Hepatocyte (in vitro differentiated cells): ENCODE measurements at regions not wholly inside any gene's neighbourhood (a gene's known extent, or its start where the extent isn't known, plus 50 kb on each side); places are given as distances from the start of the nearest gene placed in this dataset.
A peak's percentile ranks its signal among the peaks of the same experiment; 100 is the strongest.

Source experiments
- DNase-seq: peaks from one replicate; pipeline ENCODE4 v3.0.0-alpha.2; 2016; ENCODE audit warnings: low spot score
- H2AFZ ChIP-seq: fragments of 200-600 bp; sonication (generic); 2 replicates; pipeline ENCODE4 v1.6.0; 2016; ENCODE audit warnings: antibody characterized with exemption, mild to moderate bottlenecking
- H3K27ac ChIP-seq: fragments of 200-600 bp; sonication (generic); 2 replicates; pipeline ENCODE4 v1.5.1; 2016; ENCODE audit warnings: mild to moderate bottlenecking
- H3K27me3 ChIP-seq: fragments of 200-600 bp; sonication (generic); 2 replicates; pipeline ENCODE4 v1.6.1; 2016
- H3K36me3 ChIP-seq: fragments of 200-600 bp; sonication (generic); replicated peaks from 2 replicates; pipeline ENCODE4 v1.5.1; 2016; ENCODE audit warnings: low read depth; ENCODE audit not compliant: insufficient read depth
- H3K4me1 ChIP-seq: fragments of 200-600 bp; sonication (generic); 2 replicates; pipeline ENCODE4 v1.5.1; 2016; ENCODE audit warnings: mild to moderate bottlenecking, moderate library complexity; ENCODE audit not compliant: insufficient read depth
- H3K4me2 ChIP-seq: fragments of 200-600 bp; sonication (generic); 2 replicates; pipeline ENCODE4 v1.6.0; 2016
- H3K4me3 ChIP-seq: fragments of 200-600 bp; sonication (generic); 2 replicates; pipeline ENCODE4 v1.5.1; 2016; ENCODE audit warnings: mild to moderate bottlenecking
- H3K79me2 ChIP-seq: fragments of 200-600 bp; sonication (generic); 2 replicates; pipeline ENCODE4 v1.6.0; 2017; ENCODE audit warnings: mild to moderate bottlenecking
- H3K9me2 ChIP-seq: fragments of 200-600 bp; sonication (generic); replicated peaks from 2 replicates; pipeline ENCODE4 v1.6.0; 2017; ENCODE audit warnings: mild to moderate bottlenecking; ENCODE audit not compliant: insufficient read depth
- H3K9me3 ChIP-seq: fragments of 200-600 bp; sonication (generic); 2 replicates; pipeline ENCODE4 v1.5.1; 2016; ENCODE audit warnings: low read depth, mild to moderate bottlenecking
- H4K20me1 ChIP-seq: fragments of 200-600 bp; sonication (generic); 2 replicates; pipeline ENCODE4 v1.6.0; 2016; ENCODE audit warnings: mild to moderate bottlenecking; ENCODE audit not compliant: insufficient read depth, poor library complexity, severe bottlenecking
- CTCF ChIP-seq: fragments of 200-600 bp; sonication (generic); IDR thresholded peaks from 2 replicates; pipeline ENCODE4 v1.5.1; 2016; ENCODE audit warnings: antibody characterized with exemption, mild to moderate bottlenecking; ENCODE audit not compliant: poor library complexity
- EZH2 ChIP-seq: fragments of 200-600 bp; sonication (generic); IDR thresholded peaks from 2 replicates; pipeline ENCODE4 v1.6.1; 2016; ENCODE audit warnings: antibody characterized with exemption, mild to moderate bottlenecking, borderline replicate concordance
- EZH2phosphoT487 ChIP-seq: fragments of 200-600 bp; sonication (generic); IDR thresholded peaks from one replicate; pipeline ENCODE4 v1.6.1; 2018; ENCODE audit warnings: antibody characterized with exemption, mild to moderate bottlenecking, low read depth, moderate library complexity; ENCODE audit not compliant: unreplicated experiment, severe bottlenecking
- WGBS: methylation state at CpG from one replicate; pipeline ENCODE4 v1.1.6; 2016; ENCODE audit warnings: low lambda C conversion rate; ENCODE audit errors: missing lambda C conversion rate; 5-methylcytosine and 5-hydroxymethylcytosine counted together

- no peak for DNase-seq
- Histone ChIP-seq H3K9me3 (no peaks in the 10 kb centered on the region), H3K27me3 (no peaks in the 10 kb centered on the region), H3K4me1 (no peaks in the 10 kb centered on the region), H3K27ac (no peak overlapping the region), H3K4me3 (no peak overlapping the region), H3K4me2 (no peak overlapping the region), H3K79me2 (no peaks in the 10 kb centered on the region), H4K20me1 (no peaks in the 10 kb centered on the region), H3K9me2 (no peaks in the 10 kb centered on the region), H3K36me3 (no peaks in the 10 kb centered on the region), H2AFZ (no peak overlapping the region)
- 100% methylated on average over 1 of the region's 1 CpG for WGBS
- TF ChIP-seq CTCF (no peak), EZH2 (no peak), EZH2phosphoT487 (no peak)
These were observed 248.0 kb downstream of the SMARCA2 start for GRCh38 chr9:2263111-2263510.

GRCh38 chr9:2263665-2264064, 248.5 kb downstream of the SMARCA2 start:
- Histone ChIP-seq H3K4me2 (no peak overlapping the region), H3K9me3 (no peaks in the 10 kb centered on the region), H3K9me2 (no peaks in the 10 kb centered on the region), H3K4me1 (no peaks in the 10 kb centered on the region), H4K20me1 (no peaks in the 10 kb centered on the region), H2AFZ (no peak overlapping the region), H3K36me3 (no peaks in the 10 kb centered on the region), H3K79me2 (no peaks in the 10 kb centered on the region), H3K27me3 (no peaks in the 10 kb centered on the region), H3K27ac (no peak overlapping the region), H3K4me3 (no peak overlapping the region)
- WGBS: 76% methylated on average over 3 of the region's 3 CpGs
- DNase-seq: no peak
- no peak for TF ChIP-seq EZH2phosphoT487
- TF ChIP-seq EZH2: no peak
- no peak for TF ChIP-seq CTCF

- Histone ChIP-seq H2AFZ (no peak overlapping the region), H3K4me1 (no peaks in the 10 kb centered on the region), H4K20me1 (no peaks in the 10 kb centered on the region), H3K4me3 (no peak overlapping the region), H3K4me2 (no peak overlapping the region), H3K9me2 (no peaks in the 10 kb centered on the region), H3K9me3 (no peaks in the 10 kb centered on the region), H3K27me3 (no peaks in the 10 kb centered on the region), H3K79me2 (no peaks in the 10 kb centered on the region), H3K36me3 (no peaks in the 10 kb centered on the region), H3K27ac (no peak overlapping the region)
- 98% methylated on average over 8 of the region's 8 CpGs for WGBS
- TF ChIP-seq EZH2: no peak
- no peak for TF ChIP-seq CTCF
- DNase-seq: no peak
These were observed 248.9 kb downstream of the SMARCA2 start for GRCh38 chr9:2264081-2264480.

- TF ChIP-seq EZH2phosphoT487: no peak
- H3K9me2 ChIP-seq: no peaks in the 10 kb centered on the region
- H3K27ac ChIP-seq: peak overlapping the region; percentile 2
- no peaks in the 10 kb centered on the region for H3K36me3 ChIP-seq
- DNase-seq: no peak
- no peak overlapping the region for H3K4me3 ChIP-seq
- no peaks in the 10 kb centered on the region for H3K27me3 ChIP-seq
- H3K9me3 ChIP-seq: no peaks in the 10 kb centered on the region
- H3K4me2 ChIP-seq: peak overlapping the region; percentile 19
- H3K4me1 ChIP-seq: no peaks in the 10 kb centered on the region
- no peak overlapping the region for H2AFZ ChIP-seq
- no peaks in the 10 kb centered on the region for H3K79me2 ChIP-seq
- WGBS: 53% methylated on average over 7 of the region's 7 CpGs
- no peaks in the 10 kb centered on the region for H4K20me1 ChIP-seq
These were observed 252.1 kb downstream of the SMARCA2 start for GRCh38 chr9:2267181-2267745.
